ENCODE measurements at regions not wholly inside any gene's neighbourhood (a gene's known extent, or its start where the extent isn't known, plus 50 kb on each side); places are given as distances from the start of the nearest gene placed in this dataset.

- TF ChIP-seq CREB1 (CRISPR knock-in tag; IDR thresholded peaks at IDR 0.05; ENCODE audit: low read depth), result no peak
- no peak for TF ChIP-seq EZH2phosphoT487 (IDR thresholded peaks at IDR 0.05; ENCODE audit: unreplicated experiment)
Measured at GRCh38 chrX:83588409-83588808, 80.3 kb downstream of the POU3F4 start.
